ENCODE measurements at regions not wholly inside any gene's neighbourhood (a gene's known extent, or its start where the extent isn't known, plus 50 kb on each side); places are given as distances from the start of the nearest gene placed in this dataset.

DNA sequence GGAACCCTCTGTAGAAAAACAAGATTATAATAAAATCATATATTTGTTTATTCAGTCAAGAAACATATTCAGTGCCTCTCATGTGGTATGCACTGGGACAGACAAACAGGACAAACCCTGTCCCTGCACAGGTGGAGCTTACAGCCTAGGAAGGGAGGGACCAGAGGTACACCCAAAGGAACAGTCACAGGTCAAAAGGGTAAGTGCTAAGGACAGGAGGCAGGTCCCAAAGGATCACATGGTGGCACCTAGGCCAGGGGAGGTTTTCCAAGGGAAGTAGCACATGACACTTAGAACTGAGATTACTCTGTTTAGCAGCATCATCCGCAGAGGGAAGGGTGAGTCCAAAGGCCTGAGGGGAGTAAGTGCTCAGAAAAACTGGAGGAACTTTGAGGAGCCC lies 254.4 kb upstream of the ARRDC4 start:
- TF ChIP-seq, protein P1, sequence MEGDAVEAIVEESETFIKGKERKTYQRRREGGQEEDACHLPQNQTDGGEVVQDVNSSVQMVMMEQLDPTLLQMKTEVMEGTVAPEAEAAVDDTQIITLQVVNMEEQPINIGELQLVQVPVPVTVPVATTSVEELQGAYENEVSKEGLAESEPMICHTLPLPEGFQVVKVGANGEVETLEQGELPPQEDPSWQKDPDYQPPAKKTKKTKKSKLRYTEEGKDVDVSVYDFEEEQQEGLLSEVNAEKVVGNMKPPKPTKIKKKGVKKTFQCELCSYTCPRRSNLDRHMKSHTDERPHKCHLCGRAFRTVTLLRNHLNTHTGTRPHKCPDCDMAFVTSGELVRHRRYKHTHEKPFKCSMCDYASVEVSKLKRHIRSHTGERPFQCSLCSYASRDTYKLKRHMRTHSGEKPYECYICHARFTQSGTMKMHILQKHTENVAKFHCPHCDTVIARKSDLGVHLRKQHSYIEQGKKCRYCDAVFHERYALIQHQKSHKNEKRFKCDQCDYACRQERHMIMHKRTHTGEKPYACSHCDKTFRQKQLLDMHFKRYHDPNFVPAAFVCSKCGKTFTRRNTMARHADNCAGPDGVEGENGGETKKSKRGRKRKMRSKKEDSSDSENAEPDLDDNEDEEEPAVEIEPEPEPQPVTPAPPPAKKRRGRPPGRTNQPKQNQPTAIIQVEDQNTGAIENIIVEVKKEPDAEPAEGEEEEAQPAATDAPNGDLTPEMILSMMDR (IDR thresholded peaks at IDR 0.05): no peak
- H3K9me3 ChIP-seq: no peaks in the 10 kb centered on the region
- no peak for DNase-seq (ENCODE audit: low spot score)
- no peak overlapping the region for H3K27ac ChIP-seq
- H3K27me3 ChIP-seq: no peaks in the 10 kb centered on the region
- no peaks in the 10 kb centered on the region for H3K4me1 ChIP-seq
- no peaks in the 10 kb centered on the region for H3K36me3 ChIP-seq
- no peak overlapping the region for H3K4me3 ChIP-seq

DNA sequence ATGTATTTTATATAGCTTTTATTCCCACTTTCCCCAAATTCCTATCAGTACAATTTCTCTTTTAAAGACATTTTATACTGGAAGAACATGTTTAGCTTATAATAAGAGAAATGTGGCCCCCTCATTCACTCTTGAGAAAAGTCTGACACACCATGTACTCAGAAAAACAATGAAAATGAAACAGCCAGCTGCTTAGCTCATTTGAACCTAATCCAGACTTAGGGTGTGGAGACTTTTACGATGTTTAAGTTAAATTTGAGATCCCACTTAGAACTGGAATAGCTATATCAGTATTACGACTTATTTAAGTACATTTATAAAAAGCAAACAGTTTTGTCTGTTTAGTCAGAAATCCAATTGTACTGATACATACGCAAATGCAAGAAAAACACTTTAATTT lies 252.3 kb upstream of the ARRDC4 start:
- H3K4me1 ChIP-seq: no peaks in the 10 kb centered on the region
- no peaks in the 10 kb centered on the region for H3K9me3 ChIP-seq
- no peaks in the 10 kb centered on the region for H3K27me3 ChIP-seq
- H3K4me3 ChIP-seq: no peak overlapping the region
- DNase-seq (ENCODE audit: low spot score): no peak
- no peaks in the 10 kb centered on the region for H3K36me3 ChIP-seq
- H3K27ac ChIP-seq: no peak overlapping the region
- TF ChIP-seq, protein P1 (IDR thresholded peaks at IDR 0.05): no peak

DNA sequence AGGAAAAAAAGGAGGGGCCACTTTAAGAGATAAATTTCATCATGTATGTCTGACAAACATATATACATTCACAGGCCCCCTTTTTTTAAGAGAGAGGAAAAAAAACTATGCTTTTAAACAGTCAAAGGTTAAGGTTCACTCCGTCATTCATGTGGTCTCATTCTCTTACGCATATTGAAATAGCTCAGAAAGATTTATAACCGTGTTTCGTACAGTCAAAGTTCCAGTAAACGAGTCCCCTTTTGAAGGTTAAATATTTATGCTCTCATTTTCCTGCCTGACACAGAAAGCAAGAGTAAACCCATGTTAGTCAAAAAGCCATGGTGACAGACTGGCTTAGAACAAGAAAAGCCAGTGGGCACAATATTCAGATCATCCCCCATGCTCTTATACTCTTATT lies 248.0 kb upstream of the ARRDC4 start:
- DNase-seq (ENCODE audit: low spot score): no peak
- no peaks in the 10 kb centered on the region for H3K36me3 ChIP-seq
- TF ChIP-seq, protein P1 (IDR thresholded peaks at IDR 0.05): no peak
- no peaks in the 10 kb centered on the region for H3K4me1 ChIP-seq
- no peaks in the 10 kb centered on the region for H3K27me3 ChIP-seq
- no peak overlapping the region for H3K4me3 ChIP-seq
- H3K27ac ChIP-seq: no peak overlapping the region
- H3K9me3 ChIP-seq: no peaks in the 10 kb centered on the region

DNA sequence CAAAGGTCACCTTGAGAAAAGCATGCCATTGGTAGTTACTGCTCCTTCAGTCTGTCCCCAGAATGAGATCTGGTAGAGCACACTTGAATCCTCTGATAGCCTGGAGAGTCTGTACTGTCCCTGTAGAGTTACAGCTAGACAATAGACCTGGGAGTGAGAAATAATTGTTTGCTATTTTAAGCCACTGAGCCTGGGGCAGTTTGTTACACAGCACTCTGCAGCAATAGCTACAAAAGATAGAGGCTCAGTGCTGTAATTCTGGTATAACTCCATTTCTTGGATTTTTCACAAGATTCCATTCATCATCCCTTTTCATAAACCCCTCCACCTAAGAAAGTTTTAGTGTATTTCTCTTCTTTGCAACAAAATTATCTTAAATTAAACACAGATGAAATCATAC lies 242.7 kb upstream of the ARRDC4 start:
- no peak overlapping the region for H3K27ac ChIP-seq
- no peak for DNase-seq (ENCODE audit: low spot score)
- peaks cover 0 to 15% of the 10 kb centered on the region in 2 donors for H3K9me3 ChIP-seq
- H3K4me1 ChIP-seq: no peaks in the 10 kb centered on the region
- H3K36me3 ChIP-seq: no peaks in the 10 kb centered on the region
- TF ChIP-seq, protein P1 (IDR thresholded peaks at IDR 0.05): no peak
- no peak overlapping the region for H3K4me3 ChIP-seq
- no peaks in the 10 kb centered on the region for H3K27me3 ChIP-seq

DNA sequence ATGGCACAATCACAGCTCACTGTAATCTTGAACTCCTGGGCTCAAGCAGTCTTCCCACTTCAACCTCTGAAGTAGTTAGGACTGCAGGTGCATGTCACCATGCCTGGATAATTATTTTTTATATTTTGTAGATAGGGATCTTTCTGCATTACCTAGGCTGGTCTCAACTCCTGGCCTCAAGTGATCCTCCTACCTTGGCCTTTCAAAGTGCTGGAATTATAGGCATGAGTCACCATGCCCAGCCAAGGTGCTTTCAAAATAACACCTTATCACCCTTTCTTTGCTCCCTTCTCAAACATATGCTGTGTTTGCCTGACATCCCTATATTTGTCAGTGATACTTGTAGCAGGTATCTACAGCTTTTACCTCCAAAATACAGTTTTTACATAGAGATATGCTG lies 242.0 kb upstream of the ARRDC4 start:
- Histone ChIP-seq H3K4me3 (no peak overlapping the region), H3K27ac (no peak overlapping the region), H3K27me3 (no peaks in the 10 kb centered on the region), H3K36me3 (no peaks in the 10 kb centered on the region), H3K4me1 (no peaks in the 10 kb centered on the region), H3K9me3 (peaks cover 0 to 15% of the 10 kb centered on the region in 2 donors)
- TF ChIP-seq, protein P1 (IDR thresholded peaks at IDR 0.05): no peak
- no peak for DNase-seq (ENCODE audit: low spot score)

DNA sequence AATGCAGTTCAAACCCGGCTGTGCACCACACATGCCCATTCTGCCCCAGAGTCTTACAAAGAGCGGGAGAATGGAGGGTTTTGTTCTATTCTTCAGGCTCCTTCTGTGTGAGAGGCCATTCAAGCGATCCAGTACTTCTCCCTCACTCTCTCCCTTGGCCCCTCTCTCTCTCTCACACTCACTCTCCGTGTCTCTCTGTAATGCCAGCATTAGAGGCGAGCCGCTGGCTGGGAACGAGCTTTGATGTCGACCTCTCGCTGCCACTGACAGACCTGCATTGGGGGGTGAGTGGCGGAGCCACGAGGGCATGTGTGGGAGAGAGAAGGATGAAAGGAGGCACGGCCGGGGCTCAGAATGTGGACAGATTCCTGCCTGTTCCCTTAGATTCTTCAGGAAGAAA lies 231.7 kb upstream of the ARRDC4 start:
- TF ChIP-seq, protein P1 (IDR thresholded peaks at IDR 0.05): no peak
- no peaks in the 10 kb centered on the region for H3K4me1 ChIP-seq
- no peak for DNase-seq (ENCODE audit: low spot score)
- H3K27me3 ChIP-seq: no peaks in the 10 kb centered on the region
- H3K36me3 ChIP-seq: no peaks in the 10 kb centered on the region
- no peak overlapping the region for H3K4me3 ChIP-seq
- no peaks in the 10 kb centered on the region for H3K9me3 ChIP-seq
- peak overlapping the region in 1 of 2 donors; percentile 7 for H3K27ac ChIP-seq
